GM12864 (cell line): ENCODE measurements at regions not wholly inside any gene's neighbourhood (a gene's known extent, or its start where the extent isn't known, plus 50 kb on each side); places are given as distances from the start of the nearest gene placed in this dataset.

Experiments
- DNase-seq: peaks from one replicate; pipeline ENCODE4 v3.0.0-alpha.2; 2011; ENCODE audit warnings: low read depth
- H3K4me3 ChIP-seq: 2 replicates; pipeline ENCODE4 v1.5.1; 2011; ENCODE audit warnings: mild to moderate bottlenecking, low read depth, low read length, control low read depth
- CTCF ChIP-seq: IDR thresholded peaks from 2 replicates; pipeline ENCODE4 v1.5.1; 2011; ENCODE audit warnings: low read depth, mild to moderate bottlenecking, moderate library complexity, low read length, control low read depth, inconsistent platforms; ENCODE audit errors: missing control alignments

- no peak for TF ChIP-seq CTCF
- no peak overlapping the region for H3K4me3 ChIP-seq
- DNase-seq: no peak
Observed at GRCh38 chr3:80465746-80466145, 697.9 kb upstream of the ROBO1 start.

- TF ChIP-seq CTCF: no peak
- no peak overlapping the region for H3K4me3 ChIP-seq
- no peak for DNase-seq
Observed at GRCh38 chr3:80451393-80451792, 683.6 kb upstream of the ROBO1 start.

GRCh38 chr3:80445641-80446040, 677.8 kb upstream of the ROBO1 start:
- H3K4me3 ChIP-seq: no peak overlapping the region
- no peak for TF ChIP-seq CTCF
- no peak for DNase-seq

- no peak overlapping the region for H3K4me3 ChIP-seq
- no peak for DNase-seq
- no peak for TF ChIP-seq CTCF
Observed at GRCh38 chr3:80445053-80445452, 677.3 kb upstream of the ROBO1 start.

GRCh38 chr3:80439490-80439889, 671.7 kb upstream of the ROBO1 start:
- TF ChIP-seq CTCF: no peak
- no peak overlapping the region for H3K4me3 ChIP-seq
- DNase-seq: no peak

- no peak for TF ChIP-seq CTCF
- no peak for DNase-seq
- no peak overlapping the region for H3K4me3 ChIP-seq
Observed at GRCh38 chr3:80434366-80434765, 666.6 kb upstream of the ROBO1 start.

GRCh38 chr3:80424951-80425350, 657.2 kb upstream of the ROBO1 start:
- no peak for DNase-seq
- no peak overlapping the region for H3K4me3 ChIP-seq
- TF ChIP-seq CTCF: no peak
